Ascending aorta (tissue), 2 donors: ENCODE measurements at regions not wholly inside any gene's neighbourhood (a gene's known extent, or its start where the extent isn't known, plus 50 kb on each side); places are given as distances from the start of the nearest gene placed in this dataset.

Source experiments
- DNase-seq, 2 donors: peaks; one replicate each; pipeline ENCODE4 v3.0.0-alpha.2; 2019; ENCODE audit warnings: low spot score in 2 of 2
- H3K27ac ChIP-seq, 2 donors: fragments of 200-600 bp; sonication (generic); one replicate each; pipeline ENCODE4 v1.5.1; 2016 to 2017; ENCODE audit warnings: mild to moderate bottlenecking in 1 of 2
- H3K27me3 ChIP-seq: fragments of 200-600 bp; sonication (generic); one replicate; pipeline ENCODE4 v1.5.1; 2017
- H3K36me3 ChIP-seq, 2 donors: fragments of 200-600 bp; sonication (generic); one replicate each; pipeline ENCODE4 v1.5.1; 2016
- H3K4me1 ChIP-seq, 2 donors: fragments of 200-600 bp; sonication (generic); one replicate each; pipeline ENCODE4 v1.5.1; 2016 to 2017; ENCODE audit warnings: mild to moderate bottlenecking in 1 of 2
- H3K4me3 ChIP-seq, 2 donors: fragments of 200-600 bp; sonication (generic); one replicate each; pipeline ENCODE4 v1.5.1; 2016 to 2017; ENCODE audit warnings: mild to moderate bottlenecking in 1 of 2
- H3K9me3 ChIP-seq, 2 donors: fragments of 200-600 bp; sonication (generic); one replicate each; pipeline ENCODE4 v1.5.1; 2016
- intact Hi-C: fragments of 100-400 bp; cut with DNase I; formaldehyde crosslinking; loops from one replicate; pipeline ENCODE4 v1.15.1; 2023
- TF ChIP-seq, protein P1 (sequence below), 3 experiments: fragments of 200-600 bp in 2 of 3; fragments of 450-650 bp in 1 of 3; sonication (generic) in 2 of 3; IDR thresholded peaks; one replicate each; pipeline ENCODE4 v1.5.1; 2016 to 2019; ENCODE audit warnings: antibody characterized with exemption in 3 of 3, mild to moderate bottlenecking in 1 of 3, moderate library complexity in 1 of 3

DNA sequence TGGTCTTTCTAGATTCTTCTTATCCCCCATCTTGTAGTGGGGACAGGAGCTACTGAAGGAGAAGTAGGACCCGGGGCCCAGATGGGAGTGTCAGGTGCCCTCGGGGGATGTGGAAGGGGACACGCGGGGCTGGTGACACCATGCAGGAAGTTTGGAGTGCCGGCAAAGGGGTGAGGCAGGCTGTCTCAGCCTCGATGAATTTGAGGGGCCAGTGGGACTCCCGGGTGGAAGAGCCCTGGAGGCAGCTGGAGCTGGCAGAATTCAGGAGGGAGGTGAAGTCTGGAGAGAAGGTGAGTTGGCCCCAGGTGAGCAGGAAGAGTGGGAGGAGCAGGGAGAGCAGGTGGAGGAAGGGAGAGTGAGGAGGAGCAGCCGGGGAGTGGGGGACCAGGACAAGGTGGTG lies 101.7 kb downstream of the CPZ start:
- TF ChIP-seq, protein P1, sequence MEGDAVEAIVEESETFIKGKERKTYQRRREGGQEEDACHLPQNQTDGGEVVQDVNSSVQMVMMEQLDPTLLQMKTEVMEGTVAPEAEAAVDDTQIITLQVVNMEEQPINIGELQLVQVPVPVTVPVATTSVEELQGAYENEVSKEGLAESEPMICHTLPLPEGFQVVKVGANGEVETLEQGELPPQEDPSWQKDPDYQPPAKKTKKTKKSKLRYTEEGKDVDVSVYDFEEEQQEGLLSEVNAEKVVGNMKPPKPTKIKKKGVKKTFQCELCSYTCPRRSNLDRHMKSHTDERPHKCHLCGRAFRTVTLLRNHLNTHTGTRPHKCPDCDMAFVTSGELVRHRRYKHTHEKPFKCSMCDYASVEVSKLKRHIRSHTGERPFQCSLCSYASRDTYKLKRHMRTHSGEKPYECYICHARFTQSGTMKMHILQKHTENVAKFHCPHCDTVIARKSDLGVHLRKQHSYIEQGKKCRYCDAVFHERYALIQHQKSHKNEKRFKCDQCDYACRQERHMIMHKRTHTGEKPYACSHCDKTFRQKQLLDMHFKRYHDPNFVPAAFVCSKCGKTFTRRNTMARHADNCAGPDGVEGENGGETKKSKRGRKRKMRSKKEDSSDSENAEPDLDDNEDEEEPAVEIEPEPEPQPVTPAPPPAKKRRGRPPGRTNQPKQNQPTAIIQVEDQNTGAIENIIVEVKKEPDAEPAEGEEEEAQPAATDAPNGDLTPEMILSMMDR (IDR thresholded peaks at IDR 0.05): no peak
- no peak overlapping the region for H3K4me3 ChIP-seq
- no peak for DNase-seq
- no peaks in the 10 kb centered on the region for H3K4me1 ChIP-seq
- intact Hi-C loops: no loop called here
- no peaks in the 10 kb centered on the region for H3K27me3 ChIP-seq
- no peaks in the 10 kb centered on the region for H3K36me3 ChIP-seq
- no peak overlapping the region for H3K27ac ChIP-seq
- no peaks in the 10 kb centered on the region for H3K9me3 ChIP-seq

DNA sequence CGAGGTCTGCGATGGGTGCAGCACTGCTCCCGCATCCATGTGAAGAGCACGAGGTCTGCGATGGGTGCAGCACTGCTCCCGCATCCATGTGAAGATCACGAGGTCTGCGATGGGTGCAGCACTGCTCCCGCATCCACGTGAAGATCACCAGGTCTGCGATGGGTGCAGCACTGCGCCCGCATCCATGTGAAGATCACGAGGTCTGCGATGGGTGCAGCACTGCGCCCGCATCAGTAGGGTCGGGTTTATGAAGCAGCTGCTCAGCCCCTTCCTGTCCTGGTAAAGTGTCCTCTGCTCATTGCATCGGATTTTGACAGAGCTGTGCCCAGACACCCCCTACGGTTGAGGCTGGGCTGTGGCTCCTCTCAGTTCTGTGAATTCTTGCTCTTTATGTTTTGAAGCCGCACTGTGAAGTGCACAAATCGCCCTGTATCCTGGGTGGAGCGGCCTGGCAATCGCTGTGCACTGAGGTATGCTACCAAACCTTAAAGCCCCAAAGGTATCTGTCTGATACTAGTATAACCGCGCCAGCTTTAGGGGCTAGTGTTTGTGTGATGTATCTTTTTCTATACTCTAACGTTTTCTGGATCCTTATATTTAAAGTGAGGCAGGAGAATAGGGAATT lies 98.7 kb downstream of the CPZ start:
- TF ChIP-seq, protein P1 (IDR thresholded peaks at IDR 0.05): no peak
- intact Hi-C loops: no loop called here
- Histone ChIP-seq H3K36me3 (no peaks in the 10 kb centered on the region), H3K27ac (no peak overlapping the region), H3K9me3 (no peaks in the 10 kb centered on the region), H3K4me1 (no peaks in the 10 kb centered on the region), H3K4me3 (no peak overlapping the region), H3K27me3 (no peaks in the 10 kb centered on the region)
- DNase-seq: peak in 1 of 2 donors; percentile 38

DNA sequence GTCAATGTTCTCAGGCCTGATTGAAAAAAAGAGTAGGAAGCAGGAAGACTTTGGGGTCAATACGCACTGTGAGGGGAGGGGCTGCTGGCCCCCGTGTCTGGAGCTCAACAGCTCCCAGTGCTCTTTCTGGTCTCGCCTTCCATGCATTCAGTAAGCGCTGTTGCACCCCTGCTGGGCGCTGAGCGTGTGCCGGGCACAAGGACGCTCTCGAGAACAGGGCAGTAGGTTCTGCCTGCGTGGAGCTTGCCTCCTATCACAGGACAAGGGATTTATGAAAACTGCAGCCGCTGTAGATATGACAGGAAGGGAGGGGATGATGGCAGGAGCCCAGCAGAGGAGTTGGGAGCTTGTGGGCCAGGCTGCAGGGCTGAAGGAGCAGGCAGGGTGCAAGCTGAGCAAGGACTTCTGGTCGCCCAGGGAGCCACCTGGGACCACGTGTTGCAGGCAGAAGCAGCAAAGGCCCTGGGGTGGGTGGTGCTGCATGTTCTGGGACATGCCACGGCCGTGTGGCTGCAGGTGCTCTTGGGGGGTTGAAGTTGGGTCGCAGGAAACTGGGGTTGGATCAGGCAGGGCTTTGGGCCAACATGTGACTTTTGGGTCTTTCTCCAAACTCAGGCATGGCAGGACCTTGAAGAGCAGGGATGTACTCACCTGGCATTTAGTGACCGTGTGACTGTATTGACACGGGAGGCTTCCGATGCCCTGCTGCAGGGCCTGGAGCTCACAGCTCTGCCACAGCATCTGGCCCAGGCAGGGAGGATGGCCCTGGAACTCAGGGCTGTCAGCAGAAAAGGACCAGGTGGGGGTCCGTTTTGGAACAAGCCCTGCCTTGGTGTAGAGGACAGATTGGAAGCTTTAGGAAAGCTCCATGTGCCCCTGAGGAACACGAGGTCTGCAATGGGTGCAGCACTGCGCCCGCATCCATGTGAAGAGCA lies 97.9 kb downstream of the CPZ start:
- Histone ChIP-seq H3K36me3 (no peaks in the 10 kb centered on the region), H3K27ac (no peak overlapping the region), H3K27me3 (no peaks in the 10 kb centered on the region), H3K4me3 (no peak overlapping the region), H3K4me1 (no peaks in the 10 kb centered on the region), H3K9me3 (no peaks in the 10 kb centered on the region)
- DNase-seq: peak in 1 of 2 donors; percentile 42
- intact Hi-C loops: no loop called here
- TF ChIP-seq, protein P1 (IDR thresholded peaks at IDR 0.05): no peak

DNA sequence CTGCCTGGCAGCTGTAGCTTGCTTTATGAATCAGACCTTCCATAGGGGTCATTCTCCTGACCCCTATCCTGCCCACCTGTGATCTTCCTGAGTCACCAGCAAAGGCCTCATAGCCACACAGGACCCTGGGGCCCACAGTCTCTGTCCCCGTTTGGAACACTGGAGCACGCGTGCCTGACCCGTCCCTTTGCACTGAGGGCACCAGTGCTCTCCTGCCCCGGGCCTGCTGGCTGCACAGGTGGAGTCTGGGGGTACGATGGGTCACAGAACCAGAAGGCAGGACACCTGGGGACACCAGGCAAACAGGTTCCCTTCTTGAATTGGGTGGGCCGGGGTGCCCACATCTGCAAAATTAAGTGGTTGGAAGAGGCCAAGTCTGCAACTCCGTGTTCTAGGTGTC lies 97.2 kb downstream of the CPZ start:
- H3K27me3 ChIP-seq: no peaks in the 10 kb centered on the region
- H3K4me1 ChIP-seq: no peaks in the 10 kb centered on the region
- TF ChIP-seq, protein P1 (IDR thresholded peaks at IDR 0.05): no peak
- H3K9me3 ChIP-seq: no peaks in the 10 kb centered on the region
- intact Hi-C loops: no loop called here
- no peak overlapping the region for H3K27ac ChIP-seq
- peak in 1 of 2 donors; percentile 28 for DNase-seq
- H3K4me3 ChIP-seq: no peak overlapping the region
- H3K36me3 ChIP-seq: no peaks in the 10 kb centered on the region

DNA sequence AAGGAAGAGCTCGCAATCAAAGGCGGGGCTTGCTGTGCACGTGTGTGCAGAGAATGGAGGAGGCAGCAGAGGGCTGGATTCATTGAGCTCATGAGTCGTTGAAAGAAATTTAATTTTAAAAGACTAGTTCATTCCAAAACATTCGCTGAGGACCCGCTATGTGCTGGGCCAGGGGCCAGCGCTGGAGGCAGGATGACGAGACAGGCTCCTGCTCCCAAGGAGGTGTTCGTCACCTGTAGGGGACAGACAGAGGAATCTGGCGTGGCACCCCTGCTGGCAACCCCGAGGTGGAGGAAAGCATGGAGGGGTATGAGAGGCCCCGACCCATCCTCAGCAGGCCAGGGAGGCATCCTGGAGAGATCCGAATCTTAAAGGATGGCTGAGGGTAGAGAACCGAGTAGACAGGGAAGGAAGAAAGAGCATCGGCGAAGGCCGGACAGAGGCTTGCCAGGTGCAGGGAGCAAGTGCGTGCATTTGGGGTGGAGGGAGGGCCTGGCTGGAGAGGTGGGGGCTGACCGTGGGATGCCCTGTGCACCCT lies 96.4 kb downstream of the CPZ start:
- no peaks in the 10 kb centered on the region for H3K36me3 ChIP-seq
- H3K27ac ChIP-seq: no peak overlapping the region
- H3K27me3 ChIP-seq: no peaks in the 10 kb centered on the region
- TF ChIP-seq, protein P1 (IDR thresholded peaks at IDR 0.05): no peak
- H3K4me1 ChIP-seq: no peaks in the 10 kb centered on the region
- H3K4me3 ChIP-seq: no peak overlapping the region
- no peaks in the 10 kb centered on the region for H3K9me3 ChIP-seq
- no peak for DNase-seq
- intact Hi-C loops: no loop called here
